OCI-LY7 (cell line): ENCODE measurements at regions not wholly inside any gene's neighbourhood (a gene's known extent, or its start where the extent isn't known, plus 50 kb on each side); places are given as distances from the start of the nearest gene placed in this dataset.

Source experiments
- CTCF ChIP-seq: fragments of 200-600 bp; sonication (generic); conservative IDR thresholded peaks from 2 replicates; pipeline ENCODE4 v1.5.1; 2014; ENCODE audit warnings: mild to moderate bottlenecking, antibody characterized with exemption, low read length, moderate library complexity, mixed read lengths
- EZH2phosphoT487 ChIP-seq: fragments of 200-600 bp; sonication (generic); IDR thresholded peaks from 2 replicates; pipeline ENCODE4 v1.6.1; 2018; ENCODE audit warnings: low read depth, borderline replicate concordance, mild to moderate bottlenecking, mixed run types, antibody characterized with exemption, low read length, moderate library complexity, mixed read lengths

- no peak for TF ChIP-seq CTCF
- no peak for TF ChIP-seq EZH2phosphoT487
Measured at GRCh38 chr12:105954951-105955931, 183.5 kb downstream of the NUAK1 start.
